ENCODE measurements at regions not wholly inside any gene's neighbourhood (a gene's known extent, or its start where the extent isn't known, plus 50 kb on each side); places are given as distances from the start of the nearest gene placed in this dataset.

GRCh38 chr13:37360556-37360955, 238.0 kb downstream of the POSTN start:
- no peaks in the 10 kb centered on the region for H3K27me3 ChIP-seq
- H3K4me3 ChIP-seq: no peak overlapping the region
- H3K9me3 ChIP-seq: no peaks in the 10 kb centered on the region
- H3K36me3 ChIP-seq: no peaks in the 10 kb centered on the region
- intact Hi-C loops (cut with DNase I; ENCODE audit: low total_unique reads): no loop called here
- no peak for DNase-seq
- no peaks in the 10 kb centered on the region for H3K4me1 ChIP-seq
- no peak overlapping the region for H3K27ac ChIP-seq
- no peak for TF ChIP-seq CTCF (IDR thresholded peaks at IDR 0.05)

GRCh38 chr13:37357548-37357947, 241.0 kb downstream of the POSTN start:
- Histone ChIP-seq H3K36me3 (no peaks in the 10 kb centered on the region), H3K27me3 (no peaks in the 10 kb centered on the region), H3K4me1 (no peaks in the 10 kb centered on the region), H3K9me3 (no peaks in the 10 kb centered on the region), H3K4me3 (no peak overlapping the region), H3K27ac (no peak overlapping the region)
- no peak for DNase-seq
- intact Hi-C loops (cut with DNase I; ENCODE audit: low total_unique reads): no loop called here
- no peak for TF ChIP-seq CTCF (IDR thresholded peaks at IDR 0.05)

GRCh38 chr13:37353911-37354310, 244.7 kb downstream of the POSTN start:
- Histone ChIP-seq H3K27me3 (no peaks in the 10 kb centered on the region), H3K9me3 (no peaks in the 10 kb centered on the region), H3K36me3 (no peaks in the 10 kb centered on the region), H3K4me1 (no peaks in the 10 kb centered on the region), H3K27ac (no peak overlapping the region), H3K4me3 (no peak overlapping the region)
- DNase-seq: no peak
- intact Hi-C loops (cut with DNase I; ENCODE audit: low total_unique reads): no loop called here
- no peak for TF ChIP-seq CTCF (IDR thresholded peaks at IDR 0.05)

- no peak overlapping the region for H3K4me3 ChIP-seq
- no peak overlapping the region for H3K27ac ChIP-seq
- intact Hi-C loops (cut with DNase I; ENCODE audit: low total_unique reads): no loop called here
- no peak for TF ChIP-seq CTCF (IDR thresholded peaks at IDR 0.05)
- H3K4me1 ChIP-seq: no peaks in the 10 kb centered on the region
- H3K9me3 ChIP-seq: no peaks in the 10 kb centered on the region
- no peaks in the 10 kb centered on the region for H3K27me3 ChIP-seq
- DNase-seq: no peak
- H3K36me3 ChIP-seq: no peaks in the 10 kb centered on the region
These were observed 245.7 kb upstream of the CSNK1A1L start for GRCh38 chr13:37351211-37351610.

GRCh38 chr13:37349916-37350315, 244.5 kb upstream of the CSNK1A1L start:
- no peaks in the 10 kb centered on the region for H3K36me3 ChIP-seq
- H3K27me3 ChIP-seq: no peaks in the 10 kb centered on the region
- no peaks in the 10 kb centered on the region for H3K4me1 ChIP-seq
- H3K4me3 ChIP-seq: no peak overlapping the region
- intact Hi-C loops (cut with DNase I; ENCODE audit: low total_unique reads): no loop called here
- TF ChIP-seq CTCF (IDR thresholded peaks at IDR 0.05): no peak
- no peak overlapping the region for H3K27ac ChIP-seq
- no peak for DNase-seq
- no peaks in the 10 kb centered on the region for H3K9me3 ChIP-seq

- H3K4me3 ChIP-seq: no peak overlapping the region
- no peak overlapping the region for H3K27ac ChIP-seq
- H3K9me3 ChIP-seq: no peaks in the 10 kb centered on the region
- intact Hi-C loops (cut with DNase I; ENCODE audit: low total_unique reads): no loop called here
- no peaks in the 10 kb centered on the region for H3K4me1 ChIP-seq
- DNase-seq: no peak
- H3K36me3 ChIP-seq: no peaks in the 10 kb centered on the region
- no peak for TF ChIP-seq CTCF (IDR thresholded peaks at IDR 0.05)
- no peaks in the 10 kb centered on the region for H3K27me3 ChIP-seq
These were observed 243.6 kb upstream of the CSNK1A1L start for GRCh38 chr13:37348916-37349643.

Measured in tibial artery (tissue), 4 donors.